ENCODE measurements at regions not wholly inside any gene's neighbourhood (a gene's known extent, or its start where the extent isn't known, plus 50 kb on each side); places are given as distances from the start of the nearest gene placed in this dataset.

DNA sequence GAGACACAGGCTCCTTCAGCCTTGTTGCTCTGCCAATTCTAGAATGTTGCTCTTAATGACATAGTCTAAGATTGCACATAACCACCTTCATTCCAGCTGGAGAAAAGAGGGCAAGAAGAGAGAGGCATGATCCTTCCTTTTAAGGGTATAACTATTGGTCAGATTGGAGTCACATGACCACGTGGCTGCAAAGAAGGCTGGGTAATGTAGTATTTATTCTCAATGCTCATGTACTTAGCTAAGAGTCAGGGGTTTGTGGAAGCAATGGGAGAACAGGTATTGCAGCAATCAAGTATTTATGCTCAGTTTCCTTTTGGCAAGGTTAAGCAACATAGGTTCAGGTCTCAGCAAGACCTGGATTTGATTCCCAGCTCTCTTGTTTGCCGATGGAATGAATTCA, 298.8 kb upstream of the TBX3 start:
- no peak for ATAC-seq (ENCODE audit: low FRiP score in 2 of 2)
- no peaks in the 10 kb centered on the region for H3K27me3 ChIP-seq
- H3K9me3 ChIP-seq = no peaks in the 10 kb centered on the region
- DNase-seq = no peak
- H3K4me1 ChIP-seq = no peaks in the 10 kb centered on the region
- 55 to 82% methylated on average over 2 of the region's 2 CpGs for WGBS, 2 donors
- TF ChIP-seq EP300 (IDR thresholded peaks at IDR 0.05) (no peak), POLR2AphosphoS5 (IDR thresholded peaks at IDR 0.05) (no peak), POLR2A (IDR thresholded peaks at IDR 0.05) (no peak)
- TF ChIP-seq, protein P1, sequence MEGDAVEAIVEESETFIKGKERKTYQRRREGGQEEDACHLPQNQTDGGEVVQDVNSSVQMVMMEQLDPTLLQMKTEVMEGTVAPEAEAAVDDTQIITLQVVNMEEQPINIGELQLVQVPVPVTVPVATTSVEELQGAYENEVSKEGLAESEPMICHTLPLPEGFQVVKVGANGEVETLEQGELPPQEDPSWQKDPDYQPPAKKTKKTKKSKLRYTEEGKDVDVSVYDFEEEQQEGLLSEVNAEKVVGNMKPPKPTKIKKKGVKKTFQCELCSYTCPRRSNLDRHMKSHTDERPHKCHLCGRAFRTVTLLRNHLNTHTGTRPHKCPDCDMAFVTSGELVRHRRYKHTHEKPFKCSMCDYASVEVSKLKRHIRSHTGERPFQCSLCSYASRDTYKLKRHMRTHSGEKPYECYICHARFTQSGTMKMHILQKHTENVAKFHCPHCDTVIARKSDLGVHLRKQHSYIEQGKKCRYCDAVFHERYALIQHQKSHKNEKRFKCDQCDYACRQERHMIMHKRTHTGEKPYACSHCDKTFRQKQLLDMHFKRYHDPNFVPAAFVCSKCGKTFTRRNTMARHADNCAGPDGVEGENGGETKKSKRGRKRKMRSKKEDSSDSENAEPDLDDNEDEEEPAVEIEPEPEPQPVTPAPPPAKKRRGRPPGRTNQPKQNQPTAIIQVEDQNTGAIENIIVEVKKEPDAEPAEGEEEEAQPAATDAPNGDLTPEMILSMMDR (IDR thresholded peaks at IDR 0.05) = no peak
- H3K36me3 ChIP-seq = no peaks in the 10 kb centered on the region
- H3K27ac ChIP-seq = no peak overlapping the region
- H3K4me3 ChIP-seq = no peak overlapping the region

DNA sequence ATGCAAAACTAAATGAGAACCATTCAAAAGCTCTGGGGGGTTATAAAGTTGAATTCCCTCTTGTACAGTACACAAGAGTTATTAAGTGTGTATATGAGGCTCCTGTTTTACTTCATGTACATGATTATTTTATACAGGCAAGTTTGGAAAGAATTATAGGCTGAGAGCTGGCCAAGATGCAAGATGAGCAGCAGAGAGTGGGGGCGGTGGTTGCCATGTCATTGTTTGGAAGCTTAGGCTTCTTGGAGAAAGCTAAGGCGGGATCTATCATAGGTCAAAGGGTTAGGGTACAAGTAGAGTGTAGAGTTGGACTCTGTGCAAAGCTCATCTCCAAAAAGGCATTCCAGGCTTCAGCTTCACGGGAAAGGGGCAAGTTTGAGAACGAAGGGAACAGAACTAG, 297.1 kb upstream of the TBX3 start:
- no peak for TF ChIP-seq POLR2A (IDR thresholded peaks at IDR 0.05)
- no peak for TF ChIP-seq POLR2AphosphoS5 (IDR thresholded peaks at IDR 0.05)
- no peak for TF ChIP-seq EP300 (IDR thresholded peaks at IDR 0.05)
- TF ChIP-seq, protein P1 (IDR thresholded peaks at IDR 0.05) = no peak
- no peak for DNase-seq
- H3K27ac ChIP-seq = no peak overlapping the region
- WGBS, 2 donors = 74 to 87% methylated on average over 4 of the region's 4 CpGs
- no peaks in the 10 kb centered on the region for H3K36me3 ChIP-seq
- no peak for ATAC-seq (ENCODE audit: low FRiP score in 2 of 2)
- no peaks in the 10 kb centered on the region for H3K9me3 ChIP-seq
- no peak overlapping the region for H3K4me3 ChIP-seq
- H3K4me1 ChIP-seq = no peaks in the 10 kb centered on the region
- no peaks in the 10 kb centered on the region for H3K27me3 ChIP-seq

DNA sequence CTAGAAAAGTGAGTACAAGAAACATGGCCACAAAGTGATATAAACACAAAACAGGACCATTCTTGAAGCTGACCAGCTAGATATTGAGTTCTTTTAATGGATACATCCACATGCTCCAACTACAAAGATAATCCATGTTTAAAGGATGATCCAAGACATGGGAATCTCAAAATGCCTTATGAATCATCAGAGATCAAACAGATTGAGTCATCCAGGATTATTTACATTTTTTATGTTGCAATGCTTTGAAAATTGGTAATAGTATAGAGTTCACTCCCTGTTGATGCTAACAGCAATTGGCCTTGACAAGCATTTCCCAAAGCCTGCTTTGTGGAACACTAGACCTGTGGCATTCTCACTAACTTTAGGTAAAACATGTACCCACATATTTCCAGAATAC, 293.0 kb upstream of the TBX3 start:
- Histone ChIP-seq H3K36me3 (no peaks in the 10 kb centered on the region), H3K27ac (no peak overlapping the region), H3K4me3 (no peak overlapping the region), H3K9me3 (no peaks in the 10 kb centered on the region), H3K27me3 (no peaks in the 10 kb centered on the region), H3K4me1 (no peaks in the 10 kb centered on the region)
- TF ChIP-seq, protein P1 (IDR thresholded peaks at IDR 0.05) = no peak
- TF ChIP-seq POLR2A (IDR thresholded peaks at IDR 0.05) (no peak), EP300 (IDR thresholded peaks at IDR 0.05) (no peak), POLR2AphosphoS5 (IDR thresholded peaks at IDR 0.05) (no peak)
- no peak for DNase-seq
- ATAC-seq (ENCODE audit: low FRiP score in 2 of 2) = no peak

DNA sequence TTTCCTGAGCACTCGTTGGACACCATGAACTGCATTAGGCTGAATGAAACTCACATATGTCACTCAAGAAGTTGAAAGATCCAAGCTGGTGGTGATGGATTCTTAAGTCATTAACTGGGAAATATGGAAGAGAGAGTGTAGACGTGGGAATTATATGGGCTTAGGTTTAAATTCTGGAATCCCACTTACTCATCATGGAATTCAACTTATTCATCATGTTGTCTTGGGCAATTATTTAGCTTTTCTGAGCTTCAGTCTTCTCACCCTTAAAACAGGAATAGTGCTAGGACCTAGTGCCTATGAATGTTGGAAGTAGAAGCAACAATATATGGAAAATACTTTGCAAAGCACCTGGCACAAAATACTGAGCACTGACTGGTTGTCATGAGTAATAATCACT, 292.4 kb upstream of the TBX3 start:
- ATAC-seq (ENCODE audit: low FRiP score in 2 of 2) (no peak), DNase-seq (no peak)
- 88 to 89% methylated on average over 2 of the region's 2 CpGs for WGBS, 2 donors
- H3K27ac ChIP-seq = no peak overlapping the region
- TF ChIP-seq, protein P1 (IDR thresholded peaks at IDR 0.05) = no peak
- TF ChIP-seq POLR2AphosphoS5 (IDR thresholded peaks at IDR 0.05) = no peak
- no peak for TF ChIP-seq EP300 (IDR thresholded peaks at IDR 0.05)
- no peak for TF ChIP-seq POLR2A (IDR thresholded peaks at IDR 0.05)
- H3K27me3 ChIP-seq = no peaks in the 10 kb centered on the region
- H3K4me1 ChIP-seq = no peaks in the 10 kb centered on the region
- H3K4me3 ChIP-seq = no peak overlapping the region
- H3K36me3 ChIP-seq = no peaks in the 10 kb centered on the region
- no peaks in the 10 kb centered on the region for H3K9me3 ChIP-seq

DNA sequence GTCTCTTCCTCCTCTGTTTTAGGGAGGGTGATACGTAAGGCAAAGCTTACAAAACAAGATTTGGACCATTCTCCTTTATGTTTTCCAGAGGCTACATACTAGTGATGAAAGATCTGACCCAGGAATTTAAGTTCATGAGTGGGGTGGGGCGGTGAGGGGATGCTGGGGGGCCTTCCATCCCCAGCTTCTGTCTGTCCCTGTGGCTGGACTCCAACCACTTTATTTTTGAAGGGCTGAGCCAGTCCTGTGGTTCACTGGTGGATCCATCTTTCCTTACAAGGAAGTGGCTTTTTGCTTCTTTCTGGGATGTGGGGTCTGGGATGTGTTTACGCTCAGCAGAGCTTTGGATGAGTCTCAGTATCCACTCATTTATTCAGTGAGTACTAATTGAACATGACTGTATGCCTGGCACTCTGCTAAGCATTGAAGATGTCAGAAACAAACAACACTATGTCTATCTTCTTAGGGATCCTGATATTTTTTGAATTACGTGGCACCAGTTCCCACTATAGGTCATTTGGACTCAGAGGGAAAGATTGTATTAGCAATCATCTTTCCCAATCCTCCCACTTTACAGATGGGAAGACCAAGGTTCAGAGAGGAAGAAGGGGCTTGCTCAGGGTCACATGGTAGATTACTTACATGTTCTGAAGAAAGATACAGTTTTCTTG, 291.8 kb upstream of the TBX3 start:
- Histone ChIP-seq H3K4me1 (no peaks in the 10 kb centered on the region), H3K27me3 (no peaks in the 10 kb centered on the region), H3K27ac (no peak overlapping the region), H3K36me3 (no peaks in the 10 kb centered on the region), H3K4me3 (no peak overlapping the region), H3K9me3 (no peaks in the 10 kb centered on the region)
- no peak for DNase-seq
- TF ChIP-seq, protein P1 (IDR thresholded peaks at IDR 0.05) = no peak
- no peak for TF ChIP-seq EP300 (IDR thresholded peaks at IDR 0.05)
- TF ChIP-seq POLR2A (IDR thresholded peaks at IDR 0.05) = no peak
- no peak for TF ChIP-seq POLR2AphosphoS5 (IDR thresholded peaks at IDR 0.05)
- ATAC-seq (ENCODE audit: low FRiP score in 2 of 2) = no peak
- 63 to 65% methylated on average over 4 of the region's 4 CpGs for WGBS, 2 donors

Data from upper lobe of left lung (tissue), 6 donors.